ENCODE measurements at regions not wholly inside any gene's neighbourhood (a gene's known extent, or its start where the extent isn't known, plus 50 kb on each side); places are given as distances from the start of the nearest gene placed in this dataset.
A peak's percentile ranks its signal among the peaks of the same experiment; 100 is the strongest.
"Not testable (repeated sequence)": the region's sequence is repeated elsewhere in the genome, so short reads cannot be mapped to it uniquely, and the experiment has no call there.

- DNase-seq; H3K27me3 ChIP-seq; ATAC-seq; H3K27ac ChIP-seq; H3K36me3 ChIP-seq; H3K4me3 ChIP-seq; H3K9me3 ChIP-seq; H3K4me1 ChIP-seq; intact Hi-C loops (cut with DNase I): not testable (repeated sequence)
Observed at GRCh38 chr14:19511055-19511454, 76.9 kb upstream of the POTEG start.

- intact Hi-C loops (cut with DNase I); H3K36me3 ChIP-seq; DNase-seq; ATAC-seq; H3K4me3 ChIP-seq; H3K27ac ChIP-seq; H3K9me3 ChIP-seq; H3K4me1 ChIP-seq; H3K27me3 ChIP-seq: not testable (repeated sequence)
Observed at GRCh38 chr14:19489475-19489874, 55.3 kb upstream of the POTEG start.

DNA sequence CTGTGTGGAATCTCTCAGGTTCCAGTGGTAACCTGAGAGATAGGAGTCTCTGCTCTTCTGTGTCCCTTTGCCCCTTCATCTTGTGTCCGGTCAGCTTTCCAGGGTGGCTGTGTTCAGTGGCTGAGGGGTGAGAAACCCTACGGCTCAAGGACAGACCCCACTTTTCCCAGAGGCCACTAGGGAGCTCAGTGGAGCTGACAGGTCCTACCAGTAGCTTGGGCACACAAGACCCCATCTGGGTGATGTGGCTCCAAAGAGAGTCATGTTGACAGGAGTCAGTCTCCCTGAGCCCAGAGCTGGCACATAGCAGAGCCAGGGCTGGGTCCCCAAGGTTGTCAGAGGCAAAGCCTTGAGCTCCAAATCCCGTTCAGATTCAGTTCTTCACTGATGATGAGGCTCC, 54.3 kb upstream of the POTEG start:
- H3K27ac ChIP-seq; ATAC-seq; intact Hi-C loops (cut with DNase I); H3K36me3 ChIP-seq; H3K4me3 ChIP-seq; H3K9me3 ChIP-seq; DNase-seq; H3K27me3 ChIP-seq; H3K4me1 ChIP-seq: not testable (repeated sequence)

DNA sequence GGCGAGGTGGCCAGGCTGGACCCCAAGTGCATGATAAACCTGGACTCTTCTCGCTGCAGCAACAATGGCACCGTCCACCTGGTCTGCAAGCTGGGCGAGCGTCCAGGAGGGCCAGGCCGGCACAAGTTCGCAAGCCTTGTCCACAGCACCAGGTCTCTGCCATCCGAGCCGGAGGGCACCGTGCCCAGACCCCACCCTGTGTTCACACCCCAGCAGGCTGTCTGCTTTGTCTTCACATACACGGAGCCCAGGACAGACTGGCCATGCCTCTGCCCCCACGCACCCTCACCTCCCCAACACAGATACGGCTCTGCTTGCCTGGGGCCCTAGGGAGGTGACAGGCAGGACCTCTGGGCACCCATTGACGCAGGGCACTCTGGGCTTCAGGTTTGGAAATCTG, 53.5 kb upstream of the POTEG start:
- H3K4me1 ChIP-seq; ATAC-seq; H3K27ac ChIP-seq; DNase-seq; H3K9me3 ChIP-seq; intact Hi-C loops (cut with DNase I); H3K27me3 ChIP-seq; H3K4me3 ChIP-seq; H3K36me3 ChIP-seq: not testable (repeated sequence)

DNA sequence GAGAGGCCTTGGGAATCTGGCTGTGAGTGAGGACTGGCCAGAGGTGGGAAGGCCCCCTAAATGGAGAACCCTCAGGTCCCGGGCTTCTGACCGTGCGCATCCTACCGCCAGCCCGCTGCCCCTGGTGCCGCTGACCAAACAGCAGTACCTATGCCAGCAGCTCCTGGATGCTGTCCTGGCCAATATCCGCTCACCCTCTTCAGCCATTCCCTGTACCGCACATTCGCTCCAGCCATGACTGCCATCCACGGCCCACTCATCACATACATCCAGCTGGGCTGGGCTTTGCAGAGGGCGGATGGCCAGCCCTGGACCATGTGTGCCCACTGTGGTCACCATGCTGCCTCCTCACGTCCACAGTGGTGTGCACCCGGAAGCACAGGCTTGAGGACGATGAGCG, 53.1 kb upstream of the POTEG start:
- H3K27me3 ChIP-seq; H3K27ac ChIP-seq; H3K36me3 ChIP-seq; H3K4me1 ChIP-seq; intact Hi-C loops (cut with DNase I); H3K4me3 ChIP-seq; ATAC-seq; H3K9me3 ChIP-seq: not testable (repeated sequence)
- peak in 1 of 4 donors; percentile 54 for DNase-seq

- ATAC-seq; H3K9me3 ChIP-seq; H3K36me3 ChIP-seq; H3K4me3 ChIP-seq; H3K27me3 ChIP-seq; H3K27ac ChIP-seq; intact Hi-C loops (cut with DNase I); H3K4me1 ChIP-seq: not testable (repeated sequence)
- DNase-seq, result peak in 1 of 4 donors; percentile 73
Observed at GRCh38 chr14:19485346-19485745, 51.2 kb upstream of the POTEG start.

Measured in left lung (tissue), 4 donors.